GM12878 (cell line): ENCODE measurements at regions not wholly inside any gene's neighbourhood (a gene's known extent, or its start where the extent isn't known, plus 50 kb on each side); places are given as distances from the start of the nearest gene placed in this dataset.

Source experiments
- ATAC-seq: fragments of 200-7000 bp; cut with Tn5 transposase; 3 replicates; pipeline ENCODE4 v1.9.1; 2020; ENCODE audit warnings: mild to moderate bottlenecking, moderate library complexity
- BruUV-seq: library from RNA; stranded (reverse); fragments of 400-500 nt; replicated peaks from 2 replicates; lab custom pipeline; 2021; lab: Mats Ljungman, UMichigan
- CTCF ChIA-PET: fragments of 300-600 bp; sonication (Branson Sonifier 250); formaldehyde crosslinking; extraction: SDS; loops from one replicate; lab custom pipeline; 2021; ENCODE audit warnings: inconsistent platforms; lab: Yijun Ruan, JAX
- POLR2A ChIA-PET: fragments of 350-600 bp; formaldehyde crosslinking; extraction: SDS; loops from one replicate; lab custom pipeline; 2021; ENCODE audit warnings: inconsistent platforms; lab: Charles Lee
- RAD21 ChIA-PET: fragments of 300-600 bp; sonication (Branson Sonifier 250); formaldehyde crosslinking; loops from one replicate; lab custom pipeline; 2023; ENCODE audit warnings: antibody characterized with exemption; ENCODE audit not compliant: unreplicated experiment; lab: Charles Lee
- SMC1A ChIA-PET: fragments of 300-600 bp; sonication (Branson Sonifier 250); formaldehyde crosslinking; loops from one replicate; lab custom pipeline; 2023; ENCODE audit not compliant: unreplicated experiment, uncharacterized antibody; lab: Charles Lee
- DNase-seq: peaks from one replicate; pipeline ENCODE4 v3.0.0-alpha.2; 2011; ENCODE audit warnings: low read depth, low spot score
- FAIRE-seq: peaks from 3 replicates; lab custom pipeline; 2011; peaks lifted over from hg19 to GRCh38; lab: Jason Lieb, UNC
- H2AFZ ChIP-seq: 2 replicates; pipeline ENCODE4 v1.6.0; 2011; ENCODE audit warnings: low read depth, low read length, control low read depth; ENCODE audit not compliant: control insufficient read depth
- H3K27ac ChIP-seq: 2 replicates; pipeline ENCODE4 v1.5.1; 2011; ENCODE audit warnings: control low read depth; ENCODE audit not compliant: control insufficient read depth, insufficient read depth
- H3K27me3 ChIP-seq, 2 experiments: replicated peaks in 1 of 2; 2 replicates each; pipeline versions ENCODE4 v1.6.0 to v1.6.1; 2011; ENCODE audit warnings: low read length in 1 of 2; ENCODE audit not compliant: control insufficient read depth in 2 of 2, insufficient read depth in 2 of 2
- H3K36me3 ChIP-seq, 2 experiments: 2 replicates each; pipeline ENCODE4 v1.5.1; 2011; ENCODE audit warnings: low read length in 1 of 2; ENCODE audit not compliant: control insufficient read depth in 2 of 2, insufficient read depth in 2 of 2
- H3K4me1 ChIP-seq: 2 replicates; pipeline ENCODE4 v1.6.1; 2011; ENCODE audit warnings: mild to moderate bottlenecking, low read length, moderate library complexity, mixed read lengths; ENCODE audit not compliant: control insufficient read depth, insufficient read depth
- H3K4me2 ChIP-seq: 2 replicates; pipeline ENCODE4 v1.6.0; 2011; ENCODE audit warnings: control low read depth; ENCODE audit not compliant: control insufficient read depth, insufficient read depth
- H3K4me3 ChIP-seq: fragments of 200-600 bp; sonication (generic); 2 replicates; pipeline ENCODE4 v1.5.1; 2016
- H3K79me2 ChIP-seq: 2 replicates; pipeline ENCODE4 v1.6.0; 2011; ENCODE audit warnings: low read length; ENCODE audit not compliant: control insufficient read depth, insufficient read depth
- H3K9ac ChIP-seq: 2 replicates; pipeline ENCODE4 v1.8.0; 2011; ENCODE audit warnings: low read length, control low read depth, mixed read lengths; ENCODE audit not compliant: control insufficient read depth, insufficient read depth
- H3K9me3 ChIP-seq: replicated peaks from 3 replicates; pipeline ENCODE4 v1.5.1; 2011; ENCODE audit warnings: mild to moderate bottlenecking, low read length; ENCODE audit not compliant: control insufficient read depth, insufficient read depth
- H4K20me1 ChIP-seq: 2 replicates; pipeline ENCODE4 v1.6.0; 2011; ENCODE audit not compliant: control insufficient read depth, insufficient read depth
- ASH2L ChIP-seq: fragments of 300-600, 200-600 bp; sonication (generic); IDR thresholded peaks from 2 replicates; pipeline ENCODE4 v1.6.1; 2017; ENCODE audit warnings: low read depth, mild to moderate bottlenecking, borderline replicate concordance
- CUX1 ChIP-seq: IDR thresholded peaks from 2 replicates; pipeline ENCODE4 v1.6.1; 2012; ENCODE audit warnings: improper control_type of control experiment, low read depth, low read length; ENCODE audit not compliant: insufficient replicate concordance
- PRDM15 ChIP-seq: fragments of 450-650 bp; formaldehyde crosslinking; IDR thresholded peaks from 2 replicates; pipeline ENCODE4 v1.4.0; 2020; ENCODE audit warnings: mild to moderate bottlenecking, moderate library complexity
- RELB ChIP-seq: fragments of 450-650 bp; IDR thresholded peaks from 2 replicates; pipeline ENCODE4 v1.6.1; 2017; ENCODE audit warnings: low read depth, mild to moderate bottlenecking, moderate library complexity
- ZBTB33 ChIP-seq: fragments of 450-650 bp; IDR thresholded peaks from 2 replicates; pipeline ENCODE4 v1.6.1; 2017; ENCODE audit warnings: mild to moderate bottlenecking
- ZNF687 ChIP-seq: fragments of 450-650 bp; IDR thresholded peaks from 2 replicates; pipeline ENCODE4 v1.6.1; 2017; ENCODE audit warnings: mild to moderate bottlenecking, moderate library complexity
- WGBS: methylation state at CpG from one replicate; pipeline ENCODE4 v1.1.6; 2016; ENCODE audit warnings: low lambda C conversion rate; ENCODE audit not compliant: insufficient replicate concordance, insufficient coverage; ENCODE audit errors: missing lambda C conversion rate; 5-methylcytosine and 5-hydroxymethylcytosine counted together
- in situ Hi-C: fragments of 300-500 bp; cut with MboI; formaldehyde crosslinking; loops from 9 replicates; pipeline ENCODE4 v1.14.3; 2018; ENCODE audit warnings: mixed read lengths
- intact Hi-C: fragments of 100-400 bp; cut with micrococcal nuclease; formaldehyde crosslinking; loops from one replicate; pipeline ENCODE4 v1.14.2; 2022; ENCODE audit not compliant: unreplicated experiment

GRCh38 chr2:186379052-186379451 is 107.0 kb upstream of the ZC3H15 start:
- H3K79me2 ChIP-seq = no peaks in the 10 kb centered on the region
- no peaks in the 10 kb centered on the region for H3K4me1 ChIP-seq
- H4K20me1 ChIP-seq = no peaks in the 10 kb centered on the region
- DNase-seq (no peak), ATAC-seq (no peak), FAIRE-seq (no peak)
- RAD21 ChIA-PET = no interaction called here
- SMC1A ChIA-PET = interaction anchor here (0.6 kb wide), 1 partner anchor 40 kb away, joined by 3 read pairs; no protein-coding TSS in a partner anchor
- no peaks in the 10 kb centered on the region for H3K27me3 ChIP-seq
- H3K4me3 ChIP-seq = no peak overlapping the region
- intact Hi-C loops = no loop called here
- WGBS = 97% methylated on average over 3 of the region's 3 CpGs
- H3K27ac ChIP-seq = no peak overlapping the region
- H3K9me3 ChIP-seq = no peaks in the 10 kb centered on the region
- H3K9ac ChIP-seq = no peak overlapping the region
- CTCF ChIA-PET = no interaction called here
- in situ Hi-C loops = no loop called here
- BruUV-seq = no TSS peak
- no peak overlapping the region for H2AFZ ChIP-seq
- no peaks in the 10 kb centered on the region for H3K36me3 ChIP-seq
- POLR2A ChIA-PET = no interaction called here
- no peak overlapping the region for H3K4me2 ChIP-seq
- TF ChIP-seq RELB (no peak), CUX1 (no peak), ZBTB33 (no peak), PRDM15 (no peak), ZNF687 (no peak), ASH2L (no peak)
